Lower leg skin (tissue), 3 donors: ENCODE measurements at regions not wholly inside any gene's neighbourhood (a gene's known extent, or its start where the extent isn't known, plus 50 kb on each side); places are given as distances from the start of the nearest gene placed in this dataset.

Source experiments
- POLR2A ChIP-seq, 2 donors: fragments of 450-650 bp; IDR thresholded peaks; one replicate each; pipeline ENCODE4 v1.6.1; 2016 to 2017; ENCODE audit warnings: antibody characterized with exemption in 2 of 2, mild to moderate bottlenecking in 1 of 2, moderate library complexity in 1 of 2
- TF ChIP-seq, protein P1 (sequence below), 3 donors: fragments of 450-650 bp; IDR thresholded peaks; one replicate each; pipeline ENCODE4 v1.5.1; 2016; ENCODE audit warnings: antibody characterized with exemption in 3 of 3, mild to moderate bottlenecking in 3 of 3, moderate library complexity in 2 of 3

DNA sequence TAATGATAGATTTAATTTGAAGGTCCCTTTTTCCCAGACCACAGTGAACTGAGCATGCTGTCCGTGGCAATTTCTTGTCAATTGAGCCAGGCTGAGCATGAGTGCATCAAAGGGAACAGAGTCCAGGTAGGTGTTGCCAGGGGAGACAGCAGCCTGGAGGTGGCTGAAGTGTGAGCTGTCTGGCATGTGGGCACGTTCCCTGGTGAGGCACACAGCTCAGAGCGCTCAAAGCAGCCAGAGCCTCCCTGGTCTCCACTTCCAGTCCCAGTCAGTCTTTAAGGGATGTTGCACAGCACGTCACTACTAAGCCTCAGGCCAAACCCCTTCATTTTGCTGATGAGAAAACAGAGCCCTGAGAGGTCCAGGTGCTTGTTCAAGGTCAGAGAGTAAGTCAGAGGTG lies 251.4 kb downstream of the MATN1 start:
- TF ChIP-seq, protein P1, sequence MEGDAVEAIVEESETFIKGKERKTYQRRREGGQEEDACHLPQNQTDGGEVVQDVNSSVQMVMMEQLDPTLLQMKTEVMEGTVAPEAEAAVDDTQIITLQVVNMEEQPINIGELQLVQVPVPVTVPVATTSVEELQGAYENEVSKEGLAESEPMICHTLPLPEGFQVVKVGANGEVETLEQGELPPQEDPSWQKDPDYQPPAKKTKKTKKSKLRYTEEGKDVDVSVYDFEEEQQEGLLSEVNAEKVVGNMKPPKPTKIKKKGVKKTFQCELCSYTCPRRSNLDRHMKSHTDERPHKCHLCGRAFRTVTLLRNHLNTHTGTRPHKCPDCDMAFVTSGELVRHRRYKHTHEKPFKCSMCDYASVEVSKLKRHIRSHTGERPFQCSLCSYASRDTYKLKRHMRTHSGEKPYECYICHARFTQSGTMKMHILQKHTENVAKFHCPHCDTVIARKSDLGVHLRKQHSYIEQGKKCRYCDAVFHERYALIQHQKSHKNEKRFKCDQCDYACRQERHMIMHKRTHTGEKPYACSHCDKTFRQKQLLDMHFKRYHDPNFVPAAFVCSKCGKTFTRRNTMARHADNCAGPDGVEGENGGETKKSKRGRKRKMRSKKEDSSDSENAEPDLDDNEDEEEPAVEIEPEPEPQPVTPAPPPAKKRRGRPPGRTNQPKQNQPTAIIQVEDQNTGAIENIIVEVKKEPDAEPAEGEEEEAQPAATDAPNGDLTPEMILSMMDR (IDR thresholded peaks at IDR 0.05), result no peak
- TF ChIP-seq POLR2A (IDR thresholded peaks at IDR 0.05), result no peak
